Endothelial cell (in vitro differentiated cells): ENCODE measurements at regions not wholly inside any gene's neighbourhood (a gene's known extent, or its start where the extent isn't known, plus 50 kb on each side); places are given as distances from the start of the nearest gene placed in this dataset.

Experiments
- DNase-seq: peaks from one replicate; pipeline ENCODE4 v3.0.0; 2021; ENCODE audit warnings: low spot score
- H3K27ac Mint-ChIP-seq: one replicate; pipeline ENCODE4 v1.8.0; 2021; ENCODE audit warnings: mixed read lengths, inconsistent platforms; ENCODE audit not compliant: unreplicated experiment
- H3K27me3 Mint-ChIP-seq: one replicate; pipeline ENCODE4 v1.8.0; 2021; ENCODE audit warnings: mild to moderate bottlenecking, moderate library complexity, mixed read lengths, inconsistent platforms; ENCODE audit not compliant: unreplicated experiment
- H3K36me3 Mint-ChIP-seq: one replicate; pipeline ENCODE4 v1.8.0; 2021; ENCODE audit warnings: mild to moderate bottlenecking, low read depth, mixed read lengths, inconsistent platforms; ENCODE audit not compliant: unreplicated experiment
- H3K4me1 Mint-ChIP-seq: one replicate; pipeline ENCODE4 v1.8.0; 2021; ENCODE audit warnings: mild to moderate bottlenecking, mixed read lengths, inconsistent platforms; ENCODE audit not compliant: unreplicated experiment
- H3K4me3 Mint-ChIP-seq: one replicate; pipeline ENCODE4 v1.8.0; 2021; ENCODE audit warnings: mild to moderate bottlenecking, mixed read lengths, inconsistent platforms; ENCODE audit not compliant: unreplicated experiment
- H3K9me3 Mint-ChIP-seq: one replicate; pipeline ENCODE4 v1.8.0; 2021; ENCODE audit warnings: mixed read lengths, inconsistent platforms; ENCODE audit not compliant: unreplicated experiment
- TF ChIP-seq, protein P1 (sequence below): fragments of 200-600 bp; sonication (generic); IDR thresholded peaks from one replicate; pipeline ENCODE4 v1.5.0; 2021; ENCODE audit warnings: antibody characterized with exemption; ENCODE audit not compliant: unreplicated experiment

DNA sequence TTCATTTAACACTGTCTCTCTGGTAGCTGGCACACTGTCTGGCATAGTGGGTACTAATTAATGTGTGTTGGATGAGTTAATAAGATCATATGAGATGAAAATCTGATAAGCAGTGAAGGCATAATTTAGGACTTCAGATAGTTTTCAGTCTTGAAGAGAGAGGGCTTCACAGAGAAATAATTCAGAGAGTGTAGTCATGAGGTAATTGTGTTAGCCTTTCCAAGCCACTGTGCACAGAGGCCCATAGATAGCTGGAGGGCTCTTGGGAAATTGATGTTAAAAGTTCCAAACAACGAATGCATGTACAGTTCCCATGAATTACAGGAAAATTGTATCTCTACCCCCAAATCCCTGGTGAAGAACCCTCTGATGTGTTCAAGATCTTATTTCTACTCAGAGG is 133.8 kb upstream of the HMGA2 start:
- Mint-ChIP-seq H3K36me3 (no peaks in the 10 kb centered on the region), H3K9me3 (no peaks in the 10 kb centered on the region), H3K27ac (no peak overlapping the region), H3K4me3 (no peak overlapping the region), H3K27me3 (no peaks in the 10 kb centered on the region), H3K4me1 (no peaks in the 10 kb centered on the region)
- TF ChIP-seq, protein P1, sequence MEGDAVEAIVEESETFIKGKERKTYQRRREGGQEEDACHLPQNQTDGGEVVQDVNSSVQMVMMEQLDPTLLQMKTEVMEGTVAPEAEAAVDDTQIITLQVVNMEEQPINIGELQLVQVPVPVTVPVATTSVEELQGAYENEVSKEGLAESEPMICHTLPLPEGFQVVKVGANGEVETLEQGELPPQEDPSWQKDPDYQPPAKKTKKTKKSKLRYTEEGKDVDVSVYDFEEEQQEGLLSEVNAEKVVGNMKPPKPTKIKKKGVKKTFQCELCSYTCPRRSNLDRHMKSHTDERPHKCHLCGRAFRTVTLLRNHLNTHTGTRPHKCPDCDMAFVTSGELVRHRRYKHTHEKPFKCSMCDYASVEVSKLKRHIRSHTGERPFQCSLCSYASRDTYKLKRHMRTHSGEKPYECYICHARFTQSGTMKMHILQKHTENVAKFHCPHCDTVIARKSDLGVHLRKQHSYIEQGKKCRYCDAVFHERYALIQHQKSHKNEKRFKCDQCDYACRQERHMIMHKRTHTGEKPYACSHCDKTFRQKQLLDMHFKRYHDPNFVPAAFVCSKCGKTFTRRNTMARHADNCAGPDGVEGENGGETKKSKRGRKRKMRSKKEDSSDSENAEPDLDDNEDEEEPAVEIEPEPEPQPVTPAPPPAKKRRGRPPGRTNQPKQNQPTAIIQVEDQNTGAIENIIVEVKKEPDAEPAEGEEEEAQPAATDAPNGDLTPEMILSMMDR, result no peak
- DNase-seq, result no peak

DNA sequence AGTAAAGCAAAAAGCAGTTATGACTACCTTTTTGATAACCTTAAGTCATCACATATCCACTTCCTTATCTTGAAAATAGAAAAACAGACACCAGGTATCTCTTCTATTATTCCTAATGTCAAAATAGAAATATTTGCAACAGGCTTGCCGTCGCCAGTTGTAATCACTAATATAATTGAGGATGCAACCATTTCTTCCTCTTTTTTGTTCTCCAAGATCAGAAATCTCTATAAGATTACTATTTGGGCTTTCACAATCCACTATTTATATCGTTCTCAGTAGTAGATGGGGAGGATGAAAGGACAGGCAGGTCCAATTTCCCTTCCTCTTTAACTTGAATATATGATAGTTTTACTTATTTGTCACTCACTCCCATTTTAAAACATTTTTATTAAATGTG is 130.2 kb upstream of the HMGA2 start:
- Mint-ChIP-seq H3K27ac (no peak overlapping the region), H3K27me3 (no peaks in the 10 kb centered on the region), H3K9me3 (no peaks in the 10 kb centered on the region), H3K4me1 (peaks cover 4% of the 10 kb centered on the region), H3K36me3 (no peaks in the 10 kb centered on the region), H3K4me3 (no peak overlapping the region)
- DNase-seq, result no peak
- TF ChIP-seq, protein P1, result no peak

DNA sequence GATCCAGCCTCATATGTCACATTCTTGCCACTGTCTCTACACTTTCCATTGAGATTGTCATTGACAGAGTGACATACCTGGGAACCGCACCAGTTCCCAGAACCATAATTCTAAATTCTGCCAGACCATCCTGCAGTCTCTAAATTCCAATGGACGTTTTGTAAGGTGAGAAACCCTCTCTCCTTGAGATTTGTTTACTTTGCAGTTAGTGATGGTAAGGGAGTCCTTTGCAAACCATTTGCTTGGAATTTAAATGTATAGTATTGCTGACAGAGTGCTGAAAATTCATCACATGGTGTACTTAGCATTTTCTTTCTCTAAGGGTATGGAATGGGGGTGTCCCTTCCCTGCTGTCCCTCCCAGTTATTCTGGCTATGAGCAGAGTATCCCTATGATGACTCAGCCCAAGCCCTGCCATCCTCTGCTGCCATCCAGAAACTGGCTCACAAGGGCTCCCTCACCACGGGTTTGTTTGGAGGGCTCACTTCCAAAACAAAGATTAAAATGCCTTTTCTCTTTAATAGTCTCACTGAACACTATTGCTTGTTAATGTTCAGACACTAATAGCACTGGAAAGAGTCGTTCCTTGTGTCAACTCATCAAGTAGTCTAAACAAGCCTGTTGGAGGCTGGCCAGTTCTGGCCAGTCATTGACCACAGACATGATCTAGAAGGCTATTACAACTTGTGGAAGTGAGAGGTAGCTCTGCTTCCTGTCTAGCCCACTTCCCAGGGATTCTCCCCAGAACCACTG is 129.0 kb upstream of the HMGA2 start:
- TF ChIP-seq, protein P1, result no peak
- DNase-seq, result no peak
- H3K4me3 Mint-ChIP-seq, result no peak overlapping the region
- H3K9me3 Mint-ChIP-seq, result no peaks in the 10 kb centered on the region
- peaks cover 4% of the 10 kb centered on the region for H3K4me1 Mint-ChIP-seq
- no peak overlapping the region for H3K27ac Mint-ChIP-seq
- H3K27me3 Mint-ChIP-seq, result no peaks in the 10 kb centered on the region
- H3K36me3 Mint-ChIP-seq, result no peaks in the 10 kb centered on the region

DNA sequence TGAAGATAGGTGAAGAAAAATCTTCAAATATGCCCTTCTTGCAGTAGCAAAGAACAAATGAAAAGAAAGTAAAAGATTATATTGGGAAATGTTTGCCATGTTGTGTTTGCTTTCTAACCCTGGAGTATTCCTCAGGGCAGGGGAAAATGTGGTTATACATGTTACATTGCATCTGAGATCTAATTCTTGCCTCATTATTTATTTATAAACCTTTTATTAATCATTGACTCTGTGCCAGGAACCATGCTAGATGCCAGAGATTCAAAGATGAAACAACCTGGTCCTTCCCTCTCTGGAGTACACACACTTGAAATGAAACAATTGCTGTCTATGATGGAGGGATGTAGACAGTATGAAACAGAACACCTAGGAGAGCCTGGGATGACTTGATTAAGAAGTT is 128.1 kb upstream of the HMGA2 start:
- TF ChIP-seq, protein P1, result no peak
- Mint-ChIP-seq H3K4me1 (peaks cover 4% of the 10 kb centered on the region), H3K4me3 (no peak overlapping the region), H3K36me3 (no peaks in the 10 kb centered on the region), H3K27ac (no peak overlapping the region), H3K9me3 (no peaks in the 10 kb centered on the region), H3K27me3 (no peaks in the 10 kb centered on the region)
- no peak for DNase-seq

DNA sequence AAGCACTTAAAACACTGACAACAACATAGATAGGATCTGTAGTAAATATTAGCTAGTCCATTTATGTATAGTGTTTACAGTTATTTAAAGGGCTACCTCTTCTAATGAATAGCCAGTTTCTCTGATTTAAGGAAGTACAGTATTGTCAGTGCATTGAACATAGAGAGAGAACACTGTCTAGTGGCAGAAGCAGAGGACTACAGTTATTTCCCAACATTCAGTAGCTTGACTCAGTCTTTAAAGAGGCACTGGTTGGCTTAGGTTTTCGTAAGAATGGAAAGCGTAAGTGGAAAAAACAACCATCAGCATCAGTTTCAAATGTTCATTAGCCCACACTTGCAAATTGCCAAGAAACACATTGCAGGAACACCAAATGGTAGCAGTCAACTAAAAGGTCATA is 125.0 kb upstream of the HMGA2 start:
- H3K4me1 Mint-ChIP-seq, result peaks cover 4% of the 10 kb centered on the region
- no peak overlapping the region for H3K4me3 Mint-ChIP-seq
- TF ChIP-seq, protein P1, result no peak
- no peaks in the 10 kb centered on the region for H3K9me3 Mint-ChIP-seq
- no peaks in the 10 kb centered on the region for H3K27me3 Mint-ChIP-seq
- H3K27ac Mint-ChIP-seq, result no peak overlapping the region
- no peaks in the 10 kb centered on the region for H3K36me3 Mint-ChIP-seq
- no peak for DNase-seq
